SK-N-SH treated with all-trans-retinoic acid at 6 μM for 48 hours (cell line): ENCODE measurements at regions not wholly inside any gene's neighbourhood (a gene's known extent, or its start where the extent isn't known, plus 50 kb on each side); places are given as distances from the start of the nearest gene placed in this dataset.

Experiments
- ATAC-seq: fragments of 200-7000 bp; cut with Tn5 transposase; 3 replicates; pipeline ENCODE4 v1.9.1; 2020; ENCODE audit warnings: mild to moderate bottlenecking, moderate library complexity
- ARNTL ChIP-seq: fragments of 450-650 bp; formaldehyde crosslinking; IDR thresholded peaks from 2 replicates; pipeline ENCODE4 v1.5.0; 2020; ENCODE audit warnings: low read depth, mild to moderate bottlenecking, moderate library complexity, borderline replicate concordance
- BACH2 ChIP-seq: fragments of 250-450 bp; sonication (Bioruptor Pico); IDR thresholded peaks from 2 replicates; pipeline ENCODE4 v1.9.0; 2021; ENCODE audit warnings: mild to moderate bottlenecking, borderline replicate concordance
- CSDC2 ChIP-seq: fragments of 250-450 bp; sonication (Bioruptor Pico); IDR thresholded peaks from 2 replicates; pipeline ENCODE4 v1.5.0; 2020; ENCODE audit warnings: mild to moderate bottlenecking, moderate library complexity
- CSRNP3 ChIP-seq: fragments of 250-450 bp; sonication (Bioruptor Pico); IDR thresholded peaks from 2 replicates; pipeline ENCODE4 v1.5.1; 2021; ENCODE audit warnings: mild to moderate bottlenecking, moderate library complexity
- ESRRG ChIP-seq: fragments of 250-450 bp; sonication (Bioruptor Pico); IDR thresholded peaks from 2 replicates; pipeline ENCODE4 v1.6.1; 2021; ENCODE audit warnings: mild to moderate bottlenecking
- GLIS3 ChIP-seq: fragments of 250-450 bp; sonication (Bioruptor Pico); IDR thresholded peaks from 2 replicates; pipeline ENCODE4 v1.5.0; 2020; ENCODE audit warnings: mild to moderate bottlenecking, moderate library complexity
- ISL1 ChIP-seq: fragments of 250-450 bp; sonication (Bioruptor Pico); IDR thresholded peaks from 2 replicates; pipeline ENCODE4 v2.1.2; 2022; ENCODE audit warnings: mild to moderate bottlenecking, moderate library complexity
- OSR1 ChIP-seq: fragments of 250-450 bp; sonication (Bioruptor Pico); IDR thresholded peaks from 2 replicates; pipeline ENCODE4 v1.8.0; 2022; ENCODE audit warnings: moderate library complexity, mild to moderate bottlenecking, inconsistent platforms
- RARB ChIP-seq: fragments of 250-450 bp; sonication (Bioruptor Pico); IDR thresholded peaks from 2 replicates; pipeline ENCODE4 v1.8.0; 2021; ENCODE audit warnings: mild to moderate bottlenecking, moderate library complexity
- SNAI2 ChIP-seq: fragments of 250-450 bp; sonication (Bioruptor Pico); IDR thresholded peaks from 2 replicates; pipeline ENCODE4 v1.5.0; 2020; ENCODE audit warnings: mild to moderate bottlenecking, moderate library complexity
- TCF4 ChIP-seq: fragments of 250-450 bp; sonication (Bioruptor Pico); IDR thresholded peaks from 2 replicates; pipeline ENCODE4 v1.8.0; 2021; ENCODE audit warnings: mild to moderate bottlenecking, moderate library complexity, borderline replicate concordance
- TOX ChIP-seq: fragments of 250-450 bp; sonication (Bioruptor Pico); IDR thresholded peaks from 2 replicates; pipeline ENCODE4 v1.8.0; 2021; ENCODE audit warnings: mild to moderate bottlenecking, moderate library complexity, borderline replicate concordance
- ZC3H10 ChIP-seq: fragments of 250-450 bp; sonication (Bioruptor Pico); IDR thresholded peaks from 2 replicates; pipeline ENCODE4 v1.5.1; 2021; ENCODE audit warnings: mild to moderate bottlenecking, moderate library complexity
- ZFP3 ChIP-seq: fragments of 250-450 bp; sonication (Bioruptor Pico); IDR thresholded peaks from 2 replicates; pipeline ENCODE4 v1.5.0; 2020; ENCODE audit warnings: mild to moderate bottlenecking, moderate library complexity
- ZFP30 ChIP-seq: fragments of 450-650 bp; formaldehyde crosslinking; IDR thresholded peaks from 2 replicates; pipeline ENCODE4 v1.5.0; 2022; ENCODE audit warnings: mild to moderate bottlenecking, moderate library complexity
- ZNF565 ChIP-seq: fragments of 450-650 bp; formaldehyde crosslinking; conservative IDR thresholded peaks from 2 replicates; pipeline ENCODE4 v1.5.0; 2020; ENCODE audit warnings: low read depth, mild to moderate bottlenecking, moderate library complexity
- ZNF8 ChIP-seq: fragments of 450-650 bp; formaldehyde crosslinking; IDR thresholded peaks from 2 replicates; pipeline ENCODE4 v1.5.0; 2020; ENCODE audit warnings: mild to moderate bottlenecking, moderate library complexity
- TF ChIP-seq, protein P1 (sequence below): fragments of 250-450 bp; sonication (Bioruptor Pico); IDR thresholded peaks from 2 replicates; pipeline ENCODE4 v1.5.1; 2020; ENCODE audit warnings: low read depth, mild to moderate bottlenecking, moderate library complexity
- TF ChIP-seq, protein P2 (sequence below): fragments of 250-450 bp; sonication (Bioruptor Pico); IDR thresholded peaks from 2 replicates; pipeline ENCODE4 v1.5.0; 2020; ENCODE audit warnings: mild to moderate bottlenecking, moderate library complexity
- TF ChIP-seq, protein P3 (sequence below): fragments of 250-450 bp; sonication (Bioruptor Pico); IDR thresholded peaks from 2 replicates; pipeline ENCODE4 v1.8.0; 2020; ENCODE audit warnings: mild to moderate bottlenecking, moderate library complexity, borderline replicate concordance

- no peak for TF ChIP-seq CSRNP3 (CRISPR knock-in tag)
Measured at GRCh38 chr19:13585512-13585911, 79.2 kb upstream of the CACNA1A start (continued).

DNA sequence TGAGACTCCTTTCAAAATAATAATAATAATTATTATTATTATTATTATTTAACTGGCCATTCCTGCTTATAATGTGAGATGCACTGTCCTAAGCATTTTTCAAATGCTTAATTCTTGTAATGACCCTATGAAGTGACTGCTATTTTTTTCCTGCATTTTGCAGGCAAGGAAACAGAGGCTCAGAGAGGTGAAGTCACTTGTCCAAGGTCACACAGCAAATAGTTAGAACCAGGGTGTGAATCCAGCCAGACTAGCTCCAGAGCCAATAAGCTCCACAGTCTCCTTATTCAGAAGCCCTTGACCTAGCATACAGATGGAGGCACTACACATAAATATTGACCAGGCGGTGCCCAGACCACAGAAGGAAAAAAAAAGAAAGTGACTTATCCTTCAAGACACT lies 77.5 kb upstream of the CACNA1A start:
- ATAC-seq, result no peak
- TF ChIP-seq, protein P1, sequence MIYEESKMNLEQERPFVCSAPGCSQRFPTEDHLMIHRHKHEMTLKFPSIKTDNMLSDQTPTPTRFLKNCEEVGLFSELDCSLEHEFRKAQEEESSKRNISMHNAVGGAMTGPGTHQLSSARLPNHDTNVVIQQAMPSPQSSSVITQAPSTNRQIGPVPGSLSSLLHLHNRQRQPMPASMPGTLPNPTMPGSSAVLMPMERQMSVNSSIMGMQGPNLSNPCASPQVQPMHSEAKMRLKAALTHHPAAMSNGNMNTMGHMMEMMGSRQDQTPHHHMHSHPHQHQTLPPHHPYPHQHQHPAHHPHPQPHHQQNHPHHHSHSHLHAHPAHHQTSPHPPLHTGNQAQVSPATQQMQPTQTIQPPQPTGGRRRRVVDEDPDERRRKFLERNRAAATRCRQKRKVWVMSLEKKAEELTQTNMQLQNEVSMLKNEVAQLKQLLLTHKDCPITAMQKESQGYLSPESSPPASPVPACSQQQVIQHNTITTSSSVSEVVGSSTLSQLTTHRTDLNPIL (CRISPR knock-in tag), result no peak
- TF ChIP-seq ZFP3 (CRISPR knock-in tag) (no peak), ZFP30 (CRISPR knock-in tag) (no peak), ARNTL (CRISPR knock-in tag) (no peak), CSRNP3 (CRISPR knock-in tag) (no peak), TOX (CRISPR knock-in tag) (no peak), OSR1 (CRISPR knock-in tag) (no peak), ISL1 (CRISPR knock-in tag) (no peak), TCF4 (CRISPR knock-in tag) (no peak), GLIS3 (CRISPR knock-in tag) (no peak), ZNF565 (CRISPR knock-in tag) (no peak), SNAI2 (CRISPR knock-in tag) (no peak), ESRRG (CRISPR knock-in tag) (no peak), RARB (no peak), ZNF8 (CRISPR knock-in tag) (no peak)
- TF ChIP-seq, protein P2, sequence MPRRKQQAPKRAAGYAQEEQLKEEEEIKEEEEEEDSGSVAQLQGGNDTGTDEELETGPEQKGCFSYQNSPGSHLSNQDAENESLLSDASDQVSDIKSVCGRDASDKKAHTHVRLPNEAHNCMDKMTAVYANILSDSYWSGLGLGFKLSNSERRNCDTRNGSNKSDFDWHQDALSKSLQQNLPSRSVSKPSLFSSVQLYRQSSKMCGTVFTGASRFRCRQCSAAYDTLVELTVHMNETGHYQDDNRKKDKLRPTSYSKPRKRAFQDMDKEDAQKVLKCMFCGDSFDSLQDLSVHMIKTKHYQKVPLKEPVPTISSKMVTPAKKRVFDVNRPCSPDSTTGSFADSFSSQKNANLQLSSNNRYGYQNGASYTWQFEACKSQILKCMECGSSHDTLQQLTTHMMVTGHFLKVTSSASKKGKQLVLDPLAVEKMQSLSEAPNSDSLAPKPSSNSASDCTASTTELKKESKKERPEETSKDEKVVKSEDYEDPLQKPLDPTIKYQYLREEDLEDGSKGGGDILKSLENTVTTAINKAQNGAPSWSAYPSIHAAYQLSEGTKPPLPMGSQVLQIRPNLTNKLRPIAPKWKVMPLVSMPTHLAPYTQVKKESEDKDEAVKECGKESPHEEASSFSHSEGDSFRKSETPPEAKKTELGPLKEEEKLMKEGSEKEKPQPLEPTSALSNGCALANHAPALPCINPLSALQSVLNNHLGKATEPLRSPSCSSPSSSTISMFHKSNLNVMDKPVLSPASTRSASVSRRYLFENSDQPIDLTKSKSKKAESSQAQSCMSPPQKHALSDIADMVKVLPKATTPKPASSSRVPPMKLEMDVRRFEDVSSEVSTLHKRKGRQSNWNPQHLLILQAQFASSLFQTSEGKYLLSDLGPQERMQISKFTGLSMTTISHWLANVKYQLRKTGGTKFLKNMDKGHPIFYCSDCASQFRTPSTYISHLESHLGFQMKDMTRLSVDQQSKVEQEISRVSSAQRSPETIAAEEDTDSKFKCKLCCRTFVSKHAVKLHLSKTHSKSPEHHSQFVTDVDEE (CRISPR knock-in tag), result no peak
- TF ChIP-seq, protein P3, sequence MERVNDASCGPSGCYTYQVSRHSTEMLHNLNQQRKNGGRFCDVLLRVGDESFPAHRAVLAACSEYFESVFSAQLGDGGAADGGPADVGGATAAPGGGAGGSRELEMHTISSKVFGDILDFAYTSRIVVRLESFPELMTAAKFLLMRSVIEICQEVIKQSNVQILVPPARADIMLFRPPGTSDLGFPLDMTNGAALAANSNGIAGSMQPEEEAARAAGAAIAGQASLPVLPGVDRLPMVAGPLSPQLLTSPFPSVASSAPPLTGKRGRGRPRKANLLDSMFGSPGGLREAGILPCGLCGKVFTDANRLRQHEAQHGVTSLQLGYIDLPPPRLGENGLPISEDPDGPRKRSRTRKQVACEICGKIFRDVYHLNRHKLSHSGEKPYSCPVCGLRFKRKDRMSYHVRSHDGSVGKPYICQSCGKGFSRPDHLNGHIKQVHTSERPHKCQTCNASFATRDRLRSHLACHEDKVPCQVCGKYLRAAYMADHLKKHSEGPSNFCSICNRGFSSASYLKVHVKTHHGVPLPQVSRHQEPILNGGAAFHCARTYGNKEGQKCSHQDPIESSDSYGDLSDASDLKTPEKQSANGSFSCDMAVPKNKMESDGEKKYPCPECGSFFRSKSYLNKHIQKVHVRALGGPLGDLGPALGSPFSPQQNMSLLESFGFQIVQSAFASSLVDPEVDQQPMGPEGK (CRISPR knock-in tag), result no peak

DNA sequence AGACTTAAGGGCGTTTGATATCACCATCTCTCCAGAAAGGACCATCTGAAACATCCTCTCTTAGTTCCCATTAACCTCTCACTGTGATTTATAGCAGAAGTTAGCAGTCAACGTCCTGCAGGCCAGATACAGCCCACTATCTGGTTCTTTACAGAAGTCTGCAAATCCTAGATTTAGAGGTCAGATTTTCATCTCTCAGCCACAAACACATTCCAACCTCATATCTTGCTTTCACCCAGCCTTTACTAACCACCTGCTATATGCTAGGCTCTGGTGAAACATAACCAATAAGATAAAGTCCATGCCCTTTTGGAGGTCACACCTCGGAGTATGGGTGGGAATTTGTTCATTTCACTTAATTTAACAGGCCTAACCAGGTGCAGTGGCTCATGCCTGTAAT lies 76.8 kb upstream of the CACNA1A start:
- ATAC-seq, result no peak
- no peak for TF ChIP-seq ZFP30 (CRISPR knock-in tag)
- TF ChIP-seq, protein P3 (CRISPR knock-in tag), result no peak
- no peak for TF ChIP-seq CSDC2 (CRISPR knock-in tag)
- TF ChIP-seq CSRNP3 (CRISPR knock-in tag), result no peak
- no peak for TF ChIP-seq OSR1 (CRISPR knock-in tag)
- TF ChIP-seq ZNF565 (CRISPR knock-in tag), result no peak
- TF ChIP-seq GLIS3 (CRISPR knock-in tag), result no peak
- TF ChIP-seq ESRRG (CRISPR knock-in tag), result no peak
- no peak for TF ChIP-seq ISL1 (CRISPR knock-in tag)
- TF ChIP-seq ZC3H10 (CRISPR knock-in tag), result no peak
- TF ChIP-seq ARNTL (CRISPR knock-in tag), result no peak
- no peak for TF ChIP-seq ZFP3 (CRISPR knock-in tag)
- no peak for TF ChIP-seq TOX (CRISPR knock-in tag)
- TF ChIP-seq SNAI2 (CRISPR knock-in tag), result no peak
- no peak for TF ChIP-seq TCF4 (CRISPR knock-in tag)
- TF ChIP-seq BACH2 (CRISPR knock-in tag), result no peak
- no peak for TF ChIP-seq RARB
- TF ChIP-seq, protein P2 (CRISPR knock-in tag), result no peak
